Thyroid gland (tissue), 4 donors: ENCODE measurements at regions not wholly inside any gene's neighbourhood (a gene's known extent, or its start where the extent isn't known, plus 50 kb on each side); places are given as distances from the start of the nearest gene placed in this dataset.

Experiments used
- CTCF ChIP-seq, 6 experiments: fragments of 200-600 bp in 3 of 6; fragments of 450-650 bp in 3 of 6; sonication (generic) in 3 of 6; IDR thresholded peaks; one replicate each; pipeline ENCODE4 v1.5.1; 2016 to 2019; ENCODE audit warnings: antibody characterized with exemption in 6 of 6, mild to moderate bottlenecking in 2 of 6, inconsistent platforms in 1 of 6, moderate library complexity in 1 of 6
- POLR2A ChIP-seq, 2 donors: fragments of 450-650 bp; IDR thresholded peaks; one replicate each; pipeline ENCODE4 v1.6.1; 2017; ENCODE audit warnings: antibody characterized with exemption in 2 of 2, mild to moderate bottlenecking in 2 of 2, moderate library complexity in 1 of 2

- TF ChIP-seq CTCF (IDR thresholded peaks at IDR 0.05) (no peak), POLR2A (IDR thresholded peaks at IDR 0.05) (no peak)
These were observed 842.5 kb downstream of the GRID1 start for GRCh38 chr10:85524001-85524666.
